ENCODE measurements at regions not wholly inside any gene's neighbourhood (a gene's known extent, or its start where the extent isn't known, plus 50 kb on each side); places are given as distances from the start of the nearest gene placed in this dataset.
"Not testable (repeated sequence)": the region's sequence is repeated elsewhere in the genome, so short reads cannot be mapped to it uniquely, and the experiment has no call there.

DNA sequence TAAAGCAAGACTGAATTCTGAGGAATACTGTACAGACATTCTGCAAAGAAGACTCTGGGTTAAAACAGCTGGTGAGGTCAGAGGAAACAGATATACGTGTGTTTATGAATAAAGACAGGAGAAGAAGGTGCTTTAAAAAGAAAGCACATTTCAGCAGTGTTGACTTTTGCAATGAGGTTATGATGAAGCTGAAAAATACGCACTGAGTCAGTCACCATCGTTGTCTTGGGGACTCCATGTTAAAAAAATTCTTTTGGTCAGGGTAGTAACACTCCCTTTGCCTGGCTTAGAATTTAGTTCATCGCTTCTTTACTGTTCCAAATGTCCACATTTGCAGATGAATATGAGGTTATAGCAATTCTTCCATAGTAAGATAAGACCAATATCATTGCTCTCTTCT is 1049.0 kb downstream of the TSN start:
- no peak for DNase-seq (ENCODE audit: low spot score)

DNA sequence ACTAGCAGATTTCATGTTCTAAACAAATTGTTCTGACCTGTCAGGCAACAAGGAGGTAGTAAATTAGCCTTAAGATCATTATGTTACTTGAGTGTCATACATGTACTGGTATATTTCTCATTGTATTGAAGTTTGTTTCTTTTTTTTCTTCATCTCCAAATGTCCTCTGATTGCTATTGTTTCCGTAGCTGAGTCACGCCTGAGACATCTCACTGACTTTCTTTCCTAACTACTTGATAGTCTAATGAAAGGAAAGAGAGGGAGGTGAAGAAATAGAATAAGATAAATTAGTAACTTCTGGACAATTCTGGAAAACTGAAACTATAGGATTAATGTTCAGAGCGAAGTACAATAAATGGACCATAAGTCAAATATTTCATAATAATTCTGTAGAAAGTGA is 1049.9 kb downstream of the TSN start:
- no peak for DNase-seq (ENCODE audit: low spot score)

DNA sequence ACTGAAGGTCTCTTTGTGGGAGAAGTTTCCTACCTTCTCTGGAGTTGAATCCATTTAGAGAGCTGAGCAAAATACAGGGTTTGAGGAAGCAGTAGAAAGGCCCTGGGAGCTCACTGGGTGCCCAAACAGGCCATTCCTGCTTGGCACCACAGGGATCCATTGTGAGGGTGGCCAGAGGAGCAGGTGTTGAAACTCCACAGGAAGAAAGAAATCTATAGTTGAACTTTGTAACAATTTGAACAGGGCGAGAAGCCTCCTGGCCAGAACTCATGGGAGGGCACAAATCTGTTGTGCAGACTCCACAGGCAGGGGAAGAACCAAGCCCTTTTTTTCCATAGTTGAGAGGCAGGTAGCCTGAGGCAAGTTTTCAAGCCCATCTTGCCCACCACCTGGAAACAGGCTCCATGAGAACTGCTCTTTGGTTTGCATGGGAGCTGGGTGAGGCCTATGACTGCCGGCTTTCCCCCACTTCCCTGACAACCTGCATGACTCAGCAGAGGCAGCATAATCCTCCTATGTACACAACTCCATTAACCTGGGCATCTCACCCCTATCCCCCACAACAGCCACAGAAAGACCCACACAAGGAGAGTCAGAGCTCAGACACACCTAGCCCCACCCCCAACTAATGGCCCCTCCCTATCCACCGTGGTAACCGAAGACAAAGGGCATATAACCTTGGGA is 1053.0 kb downstream of the TSN start:
- DNase-seq (ENCODE audit: low spot score): no peak

DNA sequence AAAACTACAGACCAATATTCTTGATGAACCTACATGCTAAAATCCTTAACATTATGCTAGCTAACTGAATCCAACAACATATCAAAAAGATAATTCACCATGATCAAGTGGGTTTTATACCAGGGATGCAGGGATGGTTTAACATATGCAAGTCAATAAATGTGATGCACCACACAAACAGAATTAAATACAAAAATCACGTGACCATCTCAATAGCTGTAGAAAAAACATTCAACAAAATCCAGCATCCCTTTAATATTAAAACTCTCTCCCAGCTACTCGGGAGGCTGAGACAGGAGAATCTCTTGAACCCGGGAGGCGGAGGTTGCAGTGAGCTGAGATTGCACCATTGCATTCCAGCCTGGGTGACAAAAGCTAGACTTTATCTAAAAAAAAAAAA is 1056.8 kb downstream of the TSN start:
- not testable (repeated sequence) for DNase-seq (ENCODE audit: low spot score)

DNA sequence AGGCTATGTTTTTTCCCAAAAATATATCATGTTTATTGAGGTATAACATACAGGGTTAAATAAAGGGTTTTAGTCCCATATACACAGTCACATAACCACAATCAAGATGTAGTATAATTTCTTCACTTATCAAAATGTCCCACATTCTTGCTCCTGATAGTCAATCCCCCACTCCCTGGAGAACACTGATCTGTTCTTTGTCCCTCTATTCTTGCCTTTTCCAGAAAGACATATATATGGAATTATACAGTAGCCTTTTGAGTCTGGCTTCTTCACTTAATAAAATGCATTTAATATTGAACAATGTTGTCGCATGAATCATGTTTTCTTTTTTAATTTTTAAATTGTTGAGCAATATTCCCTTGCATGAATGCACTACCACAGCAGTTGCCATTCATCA is 1059.7 kb downstream of the TSN start:
- no peak for DNase-seq (ENCODE audit: low spot score)

DNA sequence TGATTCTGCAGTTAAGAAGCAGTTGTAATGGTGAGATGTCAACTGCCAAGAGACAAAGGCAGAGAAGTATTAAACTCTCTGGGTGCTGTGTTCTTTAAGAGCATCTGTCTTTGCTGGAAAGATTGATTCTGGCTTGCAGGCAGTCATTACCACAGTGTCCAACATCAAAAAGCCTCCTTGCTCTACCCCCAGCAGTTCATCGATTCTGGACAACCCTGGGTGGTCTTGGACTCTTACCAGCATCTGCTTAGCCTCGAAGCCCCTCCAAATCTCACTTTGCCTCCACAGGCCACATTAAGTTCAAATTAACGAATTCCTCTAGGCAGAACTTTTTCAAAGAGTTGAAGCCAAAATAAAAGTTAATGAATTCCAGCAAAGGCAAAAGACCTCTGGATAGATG is 1061.4 kb downstream of the TSN start:
- no peak for DNase-seq (ENCODE audit: low spot score)

DNA sequence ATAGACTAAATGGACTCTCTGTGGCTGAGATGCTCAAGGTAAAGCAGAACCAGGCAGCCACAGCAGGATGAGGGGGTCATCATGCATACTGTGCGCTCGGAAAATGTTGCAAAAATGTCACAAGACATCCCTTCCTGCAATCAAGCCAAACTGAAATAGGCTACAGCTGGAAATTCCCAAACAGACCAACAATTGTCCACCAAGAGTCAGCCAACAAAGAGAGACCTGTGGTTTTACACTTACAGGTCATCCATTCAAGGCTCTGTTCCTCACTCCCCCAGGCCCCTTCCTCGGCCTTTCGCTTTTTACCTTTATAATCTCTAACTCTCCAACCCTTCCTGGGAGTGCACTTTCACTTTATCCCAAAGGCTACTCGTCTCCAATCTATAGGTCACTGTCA is 1066.9 kb downstream of the TSN start:
- no peak for DNase-seq (ENCODE audit: low spot score)

DNA sequence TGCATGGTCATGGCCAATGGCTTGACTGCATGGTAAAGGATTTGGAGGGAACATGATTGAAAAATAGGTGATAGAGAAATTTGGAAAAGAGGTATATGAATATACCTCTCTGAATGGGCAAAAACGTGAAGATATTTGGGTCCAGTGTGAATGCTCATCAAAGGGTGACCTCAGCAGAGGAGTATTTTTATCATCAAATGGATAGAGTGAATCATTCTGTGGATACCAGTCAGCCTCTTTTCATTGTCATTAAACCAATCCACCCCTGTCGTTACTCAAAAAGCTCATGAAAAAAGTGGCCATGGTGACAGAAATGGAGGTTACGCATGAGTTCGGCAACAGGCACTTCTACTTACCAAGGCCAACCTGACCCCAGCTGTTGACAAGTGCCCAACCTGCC is 1074.7 kb downstream of the TSN start:
- no peak for DNase-seq (ENCODE audit: low spot score)

DNA sequence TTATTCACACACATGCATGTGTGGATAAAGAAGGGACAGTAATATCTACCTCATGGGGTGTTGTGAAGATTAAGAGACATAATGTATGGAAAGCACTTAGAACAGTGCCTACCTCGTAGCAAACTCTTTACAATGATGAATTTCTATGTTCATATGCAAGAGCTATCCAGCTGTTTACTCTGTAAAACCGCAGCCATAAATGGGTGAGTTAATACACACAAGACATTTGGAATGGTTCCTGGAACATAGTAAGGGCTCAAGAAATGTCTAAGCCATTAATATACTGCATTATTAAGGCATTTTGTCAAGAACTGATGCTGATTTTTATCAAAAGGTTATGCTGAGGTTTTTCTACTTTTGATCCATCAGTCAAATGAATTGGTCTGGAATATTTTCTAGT is 1076.2 kb downstream of the TSN start:
- no peak for DNase-seq (ENCODE audit: low spot score)

DNA sequence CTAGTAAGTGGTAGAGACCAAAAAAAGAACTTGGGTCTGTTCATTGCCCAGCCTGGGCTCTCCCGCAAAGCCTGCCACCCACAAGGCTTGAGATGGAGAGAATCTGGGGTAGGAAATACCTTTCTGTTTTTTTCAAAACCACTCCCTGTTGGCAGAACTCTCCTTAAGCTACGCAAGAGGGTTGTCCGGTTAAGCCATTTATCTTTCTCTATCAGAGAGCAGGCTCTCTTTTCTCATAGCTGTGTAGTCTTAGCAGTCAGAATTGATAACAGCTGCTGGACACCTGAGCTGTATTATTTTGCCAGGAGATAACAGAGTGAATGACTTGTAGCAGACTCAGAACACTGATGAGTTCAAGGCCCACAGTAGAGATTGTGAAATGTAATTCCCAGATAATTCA is 1088.1 kb downstream of the TSN start:
- DNase-seq (ENCODE audit: low spot score): no peak

DNA sequence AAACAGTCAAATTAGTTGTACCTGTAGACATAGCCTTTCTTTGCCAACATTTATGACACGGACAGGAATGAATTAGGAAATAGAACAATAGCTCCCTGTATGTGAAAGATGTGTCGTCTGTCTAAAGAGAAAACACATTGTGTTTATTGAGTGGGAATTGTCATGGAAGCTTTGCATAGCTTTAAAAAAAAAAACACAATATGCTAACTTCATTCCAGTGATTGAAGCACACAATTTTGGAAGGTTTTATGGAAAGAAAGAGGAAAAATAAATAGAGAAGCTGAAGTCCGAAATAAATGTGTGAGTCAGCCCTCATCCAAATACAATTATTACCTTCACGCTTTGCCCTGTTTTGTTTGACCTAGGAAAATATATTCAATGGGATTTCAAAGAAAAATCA is 1095.7 kb downstream of the TSN start:
- DNase-seq (ENCODE audit: low spot score): no peak

DNA sequence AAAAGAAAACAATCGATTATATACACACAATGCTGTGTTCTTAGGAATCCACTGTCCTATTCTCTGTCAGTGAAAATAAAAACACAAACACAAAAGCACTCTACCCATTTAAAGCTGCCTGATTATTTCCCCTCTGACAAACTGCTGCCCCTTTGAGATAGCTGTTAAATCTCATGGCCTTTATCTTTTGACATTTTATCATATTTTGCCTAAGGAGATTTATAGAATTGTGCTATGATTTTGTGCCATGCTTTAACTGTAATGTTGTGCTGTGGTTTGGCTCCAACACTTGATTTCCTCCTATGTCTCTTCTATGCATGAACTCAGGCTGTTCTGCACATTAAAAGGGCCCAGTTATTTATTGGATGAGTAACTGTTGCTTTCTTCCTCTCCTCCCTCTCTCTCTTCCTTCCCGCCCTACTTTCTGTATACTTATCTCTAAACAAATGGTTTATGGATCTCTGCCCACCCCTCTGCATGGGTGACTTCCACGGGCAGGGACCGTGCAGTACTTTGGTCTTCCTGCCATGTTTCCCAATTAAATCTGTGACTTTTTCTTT is 1096.6 kb downstream of the TSN start:
- DNase-seq (ENCODE audit: low spot score): no peak

DNA sequence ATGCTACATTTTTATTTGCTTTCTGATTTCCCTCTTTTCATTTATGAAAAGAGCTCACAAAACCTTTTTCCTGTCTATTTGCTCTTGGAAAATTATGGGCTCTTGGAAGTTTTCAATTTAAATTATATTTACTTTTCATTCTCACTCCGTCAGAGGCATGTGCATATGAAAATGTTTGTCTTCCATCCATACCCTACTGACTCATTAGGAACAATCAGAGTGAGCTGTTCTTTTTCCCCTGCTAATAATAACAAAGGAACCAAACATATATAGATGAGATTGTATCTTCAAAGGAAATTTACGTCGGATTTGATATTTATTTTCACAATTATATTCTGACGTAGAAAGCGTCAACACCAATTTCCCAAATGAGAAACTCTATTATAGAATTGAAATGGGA is 1101.2 kb downstream of the TSN start:
- DNase-seq (ENCODE audit: low spot score): no peak

DNA sequence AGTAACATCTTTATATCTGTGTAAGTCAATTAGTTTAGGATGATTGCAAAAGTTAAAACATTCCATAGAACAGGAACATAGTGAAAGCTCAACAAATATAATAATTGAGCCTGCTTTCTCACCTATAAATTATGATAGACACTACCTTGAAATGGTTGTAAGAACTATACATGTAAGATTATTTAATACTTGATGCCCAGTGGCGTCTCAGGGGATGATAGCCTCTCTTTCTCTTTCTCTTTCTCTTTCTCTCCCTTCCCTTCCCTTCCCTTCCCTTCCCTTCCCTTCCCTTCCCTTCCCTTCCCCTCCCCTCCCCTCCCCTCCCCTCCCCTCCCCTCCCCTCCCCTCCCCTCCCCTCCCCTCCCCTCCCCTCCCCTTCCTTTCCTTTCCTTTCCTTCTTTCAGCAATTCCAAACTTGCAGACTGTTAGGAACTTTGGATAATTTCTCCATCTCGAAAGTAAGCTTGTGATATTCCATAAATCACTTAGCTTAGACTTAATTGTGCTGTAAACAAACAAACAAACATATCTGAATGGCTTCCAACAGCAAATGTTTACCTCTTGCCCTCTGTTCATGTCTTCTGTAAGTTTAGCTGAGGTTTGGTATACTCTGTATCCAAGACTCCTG is 1102.7 kb downstream of the TSN start:
- no peak for DNase-seq (ENCODE audit: low spot score)

DNA sequence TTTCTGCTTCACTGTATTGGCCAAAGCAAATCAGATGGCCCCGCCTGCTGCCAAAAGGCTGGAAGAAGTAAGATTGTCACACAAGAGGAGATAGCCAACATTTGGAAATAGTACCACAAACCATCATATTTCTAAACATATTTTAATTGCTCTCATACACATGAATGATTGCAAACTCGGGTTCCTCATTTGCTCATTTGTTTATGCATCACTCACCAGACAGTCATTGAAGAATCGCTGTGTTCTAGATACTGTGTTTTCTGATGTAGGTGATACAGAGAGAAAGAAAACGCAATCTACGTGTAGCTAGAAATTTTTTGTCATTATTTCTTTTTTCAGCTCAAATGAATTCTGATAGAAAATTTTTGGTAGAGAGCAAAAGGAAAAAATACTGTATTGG is 1103.4 kb downstream of the TSN start:
- DNase-seq (ENCODE audit: low spot score): no peak

DNA sequence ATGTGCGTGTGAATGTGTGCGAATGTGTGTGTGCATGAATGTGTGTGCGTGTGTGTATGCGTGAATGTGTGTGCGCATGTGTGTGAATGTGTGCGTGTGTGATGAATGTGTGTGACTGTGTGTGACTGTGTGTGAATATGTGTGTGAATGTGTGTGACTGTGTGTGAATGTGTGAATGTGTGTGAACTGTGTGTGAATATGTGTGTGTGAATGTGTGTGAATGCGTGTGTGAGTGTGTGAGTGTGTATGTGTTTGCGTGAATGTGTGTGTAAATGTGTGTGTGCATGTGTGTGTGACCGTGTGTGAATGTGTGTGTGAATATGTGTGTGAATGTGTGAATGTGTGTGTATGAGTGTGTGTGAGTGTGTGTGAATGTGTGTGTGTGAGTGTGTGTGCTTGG is 1103.8 kb downstream of the TSN start:
- DNase-seq (ENCODE audit: low spot score): no peak

DNA sequence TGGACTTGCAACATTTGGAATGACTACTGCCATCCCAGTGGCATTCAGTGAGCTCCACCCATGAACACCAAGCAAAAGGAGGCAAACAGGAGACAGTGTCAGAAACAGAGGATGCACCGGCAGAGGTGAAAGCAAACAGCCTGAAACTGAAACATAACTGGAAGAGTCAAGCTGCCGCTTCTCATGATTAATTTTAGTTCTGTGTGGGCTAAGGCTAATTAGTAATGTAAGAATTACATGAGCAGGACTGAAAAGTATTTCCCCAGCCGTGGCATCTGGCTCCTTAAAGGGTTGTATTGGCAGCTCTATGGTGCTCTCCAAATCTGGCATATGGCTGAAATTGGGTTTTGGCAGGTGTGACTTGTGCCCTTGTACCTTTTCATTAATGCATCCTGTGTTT is 1108.1 kb downstream of the TSN start:
- no peak for DNase-seq (ENCODE audit: low spot score)

DNA sequence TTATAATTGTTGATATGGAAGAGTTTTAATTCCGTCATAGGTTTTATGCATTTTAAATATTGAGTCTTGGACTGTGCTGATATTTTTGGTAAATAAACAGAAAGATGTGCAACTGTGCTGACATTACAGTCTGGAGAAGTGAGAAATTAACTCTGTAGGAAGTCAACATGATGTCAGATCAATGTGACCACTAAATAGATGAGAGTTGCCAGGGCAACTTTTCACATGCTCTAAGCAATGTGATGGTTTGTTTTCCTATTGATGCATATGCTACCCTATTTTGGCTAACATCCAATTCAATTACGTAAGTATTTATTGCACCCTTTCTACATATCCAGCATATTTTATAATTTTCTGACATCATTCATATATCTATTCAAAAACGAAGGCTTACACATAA is 1109.3 kb downstream of the TSN start:
- DNase-seq (ENCODE audit: low spot score): no peak

DNA sequence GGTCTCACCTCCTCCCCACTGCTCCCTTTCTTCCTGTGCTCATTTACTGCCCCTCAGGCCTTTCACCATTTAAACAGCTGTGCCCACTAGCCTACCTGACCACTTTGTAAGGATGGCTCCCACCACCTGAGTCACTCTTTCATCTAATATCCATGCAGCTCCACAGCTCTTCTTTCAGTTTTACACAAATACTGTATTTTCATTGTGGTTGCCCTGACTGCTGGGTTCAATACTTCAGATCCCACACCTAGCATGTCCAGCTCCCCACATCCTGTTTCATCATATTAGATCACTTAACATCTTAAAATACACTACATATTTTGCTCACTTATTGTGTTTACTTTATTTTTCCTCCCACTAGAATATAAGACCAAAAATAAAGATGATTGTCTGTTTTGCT is 1110.6 kb downstream of the TSN start:
- no peak for DNase-seq (ENCODE audit: low spot score)

DNA sequence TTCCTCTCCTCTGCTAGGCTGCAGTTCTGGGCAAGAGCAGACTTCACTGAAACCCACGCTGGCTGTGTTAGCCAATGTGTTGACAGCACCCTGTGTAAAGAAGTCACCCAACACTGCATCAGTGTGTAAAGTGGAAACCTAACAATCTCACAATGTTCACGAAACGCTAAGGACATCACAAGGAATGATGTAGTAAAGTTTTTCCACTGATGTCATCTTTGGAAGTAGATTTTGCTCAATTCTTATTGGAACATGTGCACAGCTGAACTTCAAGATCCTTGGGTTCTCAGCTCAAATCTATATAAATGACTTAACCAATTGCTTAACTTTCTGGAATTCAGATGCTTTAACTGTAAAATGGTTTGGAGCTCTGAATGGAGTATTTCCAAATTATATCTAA is 1112.5 kb downstream of the TSN start:
- DNase-seq (ENCODE audit: low spot score): no peak

DNA sequence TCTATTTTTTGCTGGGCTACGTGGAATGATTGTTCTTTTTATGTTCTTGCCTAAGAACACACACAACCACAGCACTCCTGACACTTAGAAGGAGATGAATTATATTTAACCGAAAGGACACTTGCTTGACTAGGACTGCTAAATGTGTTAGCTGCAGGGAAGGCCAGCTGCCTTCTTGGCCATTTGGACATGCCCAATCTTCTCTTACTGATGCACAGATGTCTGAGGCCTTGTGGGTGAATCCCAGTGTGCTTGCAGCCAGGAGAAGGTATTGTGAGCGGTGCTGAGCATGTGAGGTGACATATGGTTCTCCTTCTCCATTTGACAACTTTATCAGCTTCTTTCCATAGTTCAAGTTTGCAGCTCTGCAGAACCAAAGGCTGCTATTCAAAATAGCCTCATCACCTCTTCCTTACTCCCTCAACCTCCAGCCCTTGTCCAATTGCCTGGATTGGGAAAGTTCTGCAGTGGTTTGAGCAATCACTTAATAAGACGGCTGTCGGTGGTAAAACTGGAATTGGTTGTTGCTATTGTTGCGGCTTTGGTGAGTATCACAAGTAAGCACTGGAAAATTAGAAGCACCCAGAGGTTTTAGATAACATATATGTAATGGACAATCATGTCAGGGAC is 1113.3 kb downstream of the TSN start:
- DNase-seq (ENCODE audit: low spot score): no peak

DNA sequence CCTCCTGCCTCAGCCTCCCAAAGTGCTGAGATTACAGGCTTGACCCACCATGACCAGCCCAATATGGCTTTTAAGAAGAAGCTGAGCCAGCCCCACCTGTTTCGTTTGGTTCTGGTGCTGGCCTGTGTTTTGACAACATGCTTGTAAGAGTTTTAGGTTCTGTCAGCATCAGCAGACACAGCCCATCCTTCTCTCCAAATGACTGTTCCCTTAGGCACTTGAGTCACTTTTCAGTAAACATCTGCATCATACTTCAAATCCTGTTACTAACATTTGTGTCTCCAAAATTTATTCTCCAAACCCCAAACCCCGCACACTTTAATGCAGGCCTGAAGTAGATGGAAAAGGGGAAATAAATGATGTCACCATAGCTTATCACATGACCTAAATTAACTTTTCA is 1118.5 kb downstream of the TSN start:
- DNase-seq (ENCODE audit: low spot score): no peak

DNA sequence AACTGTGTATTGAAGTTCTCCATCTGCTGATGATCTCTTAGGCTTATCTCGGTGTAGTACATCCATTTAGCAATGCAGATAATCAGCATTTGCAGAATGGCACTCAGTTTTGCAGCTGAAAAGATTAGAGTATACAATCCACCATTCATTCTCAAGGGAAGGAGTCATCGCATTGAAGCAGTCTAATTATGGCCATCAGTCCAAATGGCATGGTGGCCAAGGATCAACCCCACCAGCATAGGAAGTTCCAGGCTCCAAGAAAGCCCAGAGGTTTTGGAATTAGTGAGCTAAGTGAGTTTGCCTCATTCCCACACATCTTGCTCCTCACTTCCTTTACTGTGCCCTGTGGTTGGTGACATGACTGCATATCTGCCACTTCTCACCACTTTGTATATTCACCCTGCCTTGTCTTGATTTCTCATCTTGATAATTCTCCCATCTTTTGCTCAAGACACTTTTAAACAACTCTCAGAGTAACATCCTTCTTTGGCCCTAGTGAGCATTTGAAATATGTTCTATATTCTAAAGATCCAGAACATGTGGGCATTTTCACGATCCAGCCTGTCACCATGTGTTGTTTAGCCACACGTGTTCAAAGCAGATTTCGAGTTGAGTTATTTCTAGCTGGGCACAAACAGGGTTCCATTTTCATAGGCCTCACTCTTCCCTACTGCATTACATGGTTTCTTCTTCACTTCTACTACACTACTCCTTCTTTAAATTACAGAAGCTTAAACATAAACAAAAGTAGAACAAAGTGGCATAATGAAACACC is 1119.8 kb downstream of the TSN start:
- no peak for DNase-seq (ENCODE audit: low spot score)

All from NAMALWA (cell line).